CD14-positive monocyte (primary cell): ENCODE measurements at regions not wholly inside any gene's neighbourhood (a gene's known extent, or its start where the extent isn't known, plus 50 kb on each side); places are given as distances from the start of the nearest gene placed in this dataset.

Source experiments
- DNase-seq, 3 donors: peaks; one replicate each; pipeline ENCODE4 v3.0.0-alpha.2; 2011 to 2022
- H2AFZ ChIP-seq: 2 replicates; pipeline ENCODE4 v1.6.0; 2012; ENCODE audit warnings: mild to moderate bottlenecking, low read depth, low read length, inconsistent platforms; ENCODE audit not compliant: insufficient read depth, poor library complexity, severe bottlenecking
- H3K27ac ChIP-seq, 2 donors: 1 replicate in 1 of 2; 2 replicates in 1 of 2; pipeline ENCODE4 v1.5.1; 2012 to 2013; ENCODE audit warnings: low read length in 2 of 2, control low read depth in 1 of 2, inconsistent platforms in 1 of 2, low read depth in 1 of 2, mild to moderate bottlenecking in 1 of 2
- H3K27me3 ChIP-seq, 2 donors: one replicate each; pipeline versions ENCODE4 v1.6.0 to v1.6.1; 2011 to 2013; ENCODE audit warnings: low read length in 2 of 2; ENCODE audit not compliant: control insufficient read depth in 2 of 2, insufficient read depth in 2 of 2
- H3K36me3 ChIP-seq, 2 donors: replicated peaks in 1 of 2; 1 replicate in 1 of 2; 2 replicates in 1 of 2; pipeline versions ENCODE4 v1.5.1 to v1.6.1; 2012 to 2013; ENCODE audit warnings: low read length in 2 of 2, control low read depth in 1 of 2, inconsistent platforms in 1 of 2, mild to moderate bottlenecking in 1 of 2; ENCODE audit not compliant: insufficient read depth in 2 of 2, control insufficient read depth in 1 of 2
- H3K4me1 ChIP-seq, 2 donors: 1 replicate in 1 of 2; 2 replicates in 1 of 2; pipeline versions ENCODE4 v1.5.1 to v1.6.1; 2012 to 2013; ENCODE audit warnings: low read length in 2 of 2, control low read depth in 1 of 2, inconsistent platforms in 1 of 2, mild to moderate bottlenecking in 1 of 2, moderate library complexity in 1 of 2; ENCODE audit not compliant: insufficient read depth in 2 of 2, control insufficient read depth in 1 of 2
- H3K4me2 ChIP-seq: replicated peaks from 2 replicates; pipeline ENCODE3; 2012; ENCODE audit warnings: low read length, moderate library complexity, mild to moderate bottlenecking; ENCODE audit not compliant: poor library complexity, severe bottlenecking; ENCODE audit errors: extremely low read depth
- H3K4me3 ChIP-seq, 3 experiments: fragments of 200-600 bp in 1 of 3; sonication (generic) in 1 of 3; replicated peaks in 1 of 3; 1 replicate in 2 of 3; 2 replicates in 1 of 3; pipeline ENCODE4 v1.5.1; 2011 to 2013; ENCODE audit warnings: low read length in 3 of 3, mild to moderate bottlenecking in 3 of 3, control low read depth in 2 of 3, low read depth in 2 of 3, inconsistent platforms in 1 of 3, moderate library complexity in 1 of 3
- H3K79me2 ChIP-seq: 2 replicates; pipeline ENCODE4 v1.6.0; 2012; ENCODE audit warnings: mild to moderate bottlenecking, control low read depth, inconsistent platforms, low read length, moderate library complexity; ENCODE audit not compliant: insufficient read depth
- H3K9ac ChIP-seq: 2 replicates; pipeline ENCODE4 v1.6.0; 2017; ENCODE audit warnings: low read length, mild to moderate bottlenecking; ENCODE audit not compliant: insufficient read depth, poor library complexity, severe bottlenecking
- H3K9me3 ChIP-seq, 2 donors: replicated peaks in 1 of 2; 1 replicate in 1 of 2; 2 replicates in 1 of 2; pipeline versions ENCODE4 v1.5.1 to v1.6.1; 2012 to 2013; ENCODE audit warnings: low read length in 2 of 2, control low read depth in 1 of 2; ENCODE audit not compliant: control insufficient read depth in 1 of 2, insufficient read depth in 1 of 2
- H4K20me1 ChIP-seq: 2 replicates; pipeline ENCODE4 v1.6.0; 2012; ENCODE audit warnings: mild to moderate bottlenecking, low read length, control low read depth, moderate library complexity; ENCODE audit not compliant: insufficient read depth
- H3K27ac Mint-ChIP-seq, 7 donors: one replicate each; pipeline ENCODE4 v1.8.0; 2020; ENCODE audit warnings: mild to moderate bottlenecking in 7 of 7, mixed read lengths in 7 of 7, moderate library complexity in 6 of 7, inconsistent platforms in 2 of 7
- H3K27me3 Mint-ChIP-seq, 3 donors: one replicate each; pipeline ENCODE4 v1.8.0; 2021 to 2022; ENCODE audit warnings: low read depth in 3 of 3, mild to moderate bottlenecking in 3 of 3, mixed read lengths in 3 of 3, moderate library complexity in 3 of 3, inconsistent platforms in 1 of 3
- H3K36me3 Mint-ChIP-seq, 2 donors: one replicate each; pipeline ENCODE4 v1.8.0; 2020; ENCODE audit warnings: mixed read lengths in 2 of 2, inconsistent platforms in 1 of 2, mild to moderate bottlenecking in 1 of 2
- H3K4me1 Mint-ChIP-seq: one replicate; pipeline ENCODE4 v1.8.0; 2020; ENCODE audit warnings: mild to moderate bottlenecking, mixed read lengths
- H3K4me3 Mint-ChIP-seq, 2 donors: one replicate each; pipeline ENCODE4 v1.8.0; 2020; ENCODE audit warnings: mild to moderate bottlenecking in 2 of 2, mixed read lengths in 2 of 2, moderate library complexity in 1 of 2
- H3K9me3 Mint-ChIP-seq, 7 donors: one replicate each; pipeline ENCODE4 v1.8.0; 2020 to 2022; ENCODE audit warnings: mixed read lengths in 7 of 7, mild to moderate bottlenecking in 6 of 7, moderate library complexity in 6 of 7, inconsistent platforms in 2 of 7
- CTCF ChIP-seq: fragments of 200-600 bp; IDR thresholded peaks from one replicate; pipeline ENCODE4 v1.8.0; 2022; ENCODE audit warnings: antibody characterized with exemption, mild to moderate bottlenecking
- WGBS: methylation state at CpG from one replicate; pipeline ENCODE4 v1.1.5; 2013; ENCODE audit warnings: missing lambda C conversion rate; ENCODE audit not compliant: insufficient coverage; 5-methylcytosine and 5-hydroxymethylcytosine counted together
- intact Hi-C, 2 donors: fragments of 100-400 bp; cut with micrococcal nuclease; formaldehyde crosslinking; loops; one replicate each; pipeline versions ENCODE4 v1.15.0 to v1.15.1; 2023

- Histone ChIP-seq H3K4me1 (no peaks in the 10 kb centered on the region), H3K79me2 (no peaks in the 10 kb centered on the region), H3K9ac (no peak overlapping the region), H2AFZ (no peak overlapping the region), H3K9me3 (no peaks in the 10 kb centered on the region), H3K36me3 (no peaks in the 10 kb centered on the region), H4K20me1 (no peaks in the 10 kb centered on the region), H3K4me3 (no peak overlapping the region), H3K27ac (no peak overlapping the region), H3K4me2 (no peak overlapping the region), H3K27me3 (peaks cover 0 to 24% of the 10 kb centered on the region in 2 donors)
- Mint-ChIP-seq H3K27me3 (peaks cover 0 to 36% (median 0%) of the 10 kb centered on the region in 3 donors), H3K9me3 (peaks cover 0 to 9% (median 2%) of the 10 kb centered on the region in 7 donors), H3K4me1 (no peaks in the 10 kb centered on the region), H3K4me3 (no peak overlapping the region), H3K36me3 (no peaks in the 10 kb centered on the region), H3K27ac (no peak overlapping the region)
- 100% methylated on average over 1 of the region's 6 CpGs for WGBS
- no peak for TF ChIP-seq CTCF
- intact Hi-C loops, result no loop called here
- DNase-seq, result no peak
Measured at GRCh38 chrX:9327086-9327746, 137.6 kb upstream of the TBL1X start.

- Histone ChIP-seq H3K9me3 (no peaks in the 10 kb centered on the region), H3K4me3 (no peak overlapping the region), H3K9ac (no peak overlapping the region), H3K4me1 (no peaks in the 10 kb centered on the region), H3K79me2 (no peaks in the 10 kb centered on the region), H3K4me2 (no peak overlapping the region), H3K36me3 (no peaks in the 10 kb centered on the region), H3K27me3 (peaks cover 0 to 24% of the 10 kb centered on the region in 2 donors), H2AFZ (no peak overlapping the region), H4K20me1 (no peaks in the 10 kb centered on the region), H3K27ac (no peak overlapping the region)
- no peak for DNase-seq
- Mint-ChIP-seq H3K4me3 (no peak overlapping the region), H3K27me3 (peaks cover 0 to 38% (median 0%) of the 10 kb centered on the region in 3 donors), H3K36me3 (no peaks in the 10 kb centered on the region), H3K9me3 (peaks cover 0 to 9% (median 2%) of the 10 kb centered on the region in 7 donors), H3K4me1 (no peaks in the 10 kb centered on the region), H3K27ac (no peak overlapping the region)
- intact Hi-C loops, result no loop called here
- TF ChIP-seq CTCF, result no peak
- no CpG with 5 or more reads among the region's 5 CpGs for WGBS
Measured at GRCh38 chrX:9327747-9328145, 137.1 kb upstream of the TBL1X start.
